Heart left ventricle (tissue), 16 donors: ENCODE measurements at regions not wholly inside any gene's neighbourhood (a gene's known extent, or its start where the extent isn't known, plus 50 kb on each side); places are given as distances from the start of the nearest gene placed in this dataset.

ENCODE experiments used
- ATAC-seq, 4 donors: fragments of 200-7000 bp; cut with Tn5 transposase; one replicate each; pipeline ENCODE4 v1.9.1; 2020 to 2022; ENCODE audit warnings: moderate library complexity in 4 of 4, mild to moderate bottlenecking in 3 of 4, moderate number of reproducible peaks in 1 of 4
- DNase-seq, 5 donors: peaks; one replicate each; pipeline ENCODE4 v3.0.0-alpha.2; 2020
- H3K27ac ChIP-seq, 12 donors: fragments of 200-600 bp; sonication (generic) in 4 of 12; one replicate each; pipeline versions ENCODE4 v1.5.0 to v1.8.0; 2016 to 2022; ENCODE audit warnings: mild to moderate bottlenecking in 2 of 12
- H3K27me3 ChIP-seq, 9 donors: fragments of 200-600 bp; sonication (generic) in 2 of 9; one replicate each; pipeline versions ENCODE4 v1.5.1 to v1.8.0; 2016 to 2022; ENCODE audit warnings: mild to moderate bottlenecking in 3 of 9
- H3K36me3 ChIP-seq, 9 donors: fragments of 200-600 bp; sonication (generic) in 2 of 9; one replicate each; pipeline versions ENCODE4 v1.5.0 to v1.8.0; 2018 to 2022; ENCODE audit warnings: mild to moderate bottlenecking in 2 of 9
- H3K4me1 ChIP-seq, 12 donors: fragments of 200-600 bp; sonication (generic) in 4 of 12; one replicate each; pipeline versions ENCODE4 v1.5.0 to v1.8.0; 2016 to 2022; ENCODE audit warnings: mild to moderate bottlenecking in 3 of 12
- H3K4me3 ChIP-seq, 12 donors: fragments of 200-600 bp; sonication (generic) in 4 of 12; one replicate each; pipeline versions ENCODE4 v1.5.0 to v1.8.0; 2017 to 2022; ENCODE audit warnings: mild to moderate bottlenecking in 9 of 12, moderate library complexity in 4 of 12
- H3K9me3 ChIP-seq, 12 donors: fragments of 200-600 bp; sonication (generic) in 4 of 12; one replicate each; pipeline versions ENCODE4 v1.5.0 to v1.8.0; 2016 to 2022; ENCODE audit warnings: mild to moderate bottlenecking in 1 of 12
- CTCF ChIP-seq, 12 donors: fragments of 200-600 bp; sonication (generic) in 4 of 12; IDR thresholded peaks; one replicate each; pipeline versions ENCODE4 v1.5.0 to v1.8.0; 2018 to 2022; ENCODE audit warnings: antibody characterized with exemption in 12 of 12, mild to moderate bottlenecking in 5 of 12
- POLR2A ChIP-seq, 2 donors: fragments of 450-650 bp; IDR thresholded peaks; one replicate each; pipeline ENCODE4 v1.6.1; 2017; ENCODE audit warnings: antibody characterized with exemption in 2 of 2, mild to moderate bottlenecking in 2 of 2, moderate library complexity in 2 of 2
- WGBS, 4 donors: extraction: QIAGEN DNeasy Blood & Tissue Kit in 2 of 4; methylation state at CpG; one replicate each; pipeline versions ENCODE4 v1.1.5 to v1.1.7; 2013 to 2018; 5-methylcytosine and 5-hydroxymethylcytosine counted together
- intact Hi-C, 10 donors: fragments of 100-400 bp; cut with DNase I; formaldehyde crosslinking; loops; one replicate each; pipeline versions ENCODE4 v1.11.1 to v1.14.2; 2022
- donor health status: ischemic (EF 13 %, LVEDD 7.1; RV severe dilation, severe dysfunction).
- donor health status: healthy with polysubstance abuse.
- donor health status: DM: no; HTN: yes; CAD: no.
- donor health status: DM: no; HTN: no; CAD: no.
- donor health status: ischemic (EF 25% LVEDD 6.9; RV normal size, moderate dysfunction).
- donor health status: ischemic (EF 25% LVEDD 5.7; RV mildly dilated, moderate dysfunction).
- donor health status: healthy.
- donor health status: DM: yes; HTN: yes; CAD: no.
- donor health status: ischemic (EF 35%, LVEDD 5.7; RV mildly dilated, moderate dysfunction).
- donor health status: nonischemic (EF 11% LVEDD 7.7; RV severe dilation, severe dysfunction).
- donor health status: DM: yes; HTN: yes; CAD: no.
- donor health status: PGD.
- donor health status: ischemic (EF 29% LVEDD 5.4; RV normal size, mild dysfunction).
- donor health status: nonischemic (EF 23%, LVEDD 6.1; RV moderate dilation, normal function).

- Histone ChIP-seq H3K27ac (no peak overlapping the region), H3K27me3 (peaks cover 0 to 11% (median 0%) of the 10 kb centered on the region in 9 donors), H3K36me3 (no peaks in the 10 kb centered on the region), H3K9me3 (peaks cover 0 to 11% (median 2%) of the 10 kb centered on the region in 12 donors), H3K4me1 (peaks cover 0 to 9% (median 0%) of the 10 kb centered on the region in 12 donors), H3K4me3 (no peak overlapping the region)
- DNase-seq: no peak
- WGBS, 4 donors: 81 to 94% (median 90%) methylated on average over 2 of the region's 2 CpGs
- TF ChIP-seq POLR2A (IDR thresholded peaks at IDR 0.05) (no peak), CTCF (IDR thresholded peaks at IDR 0.05) (no peak)
- intact Hi-C loops: loop anchor here in 1 of 10 donors (10.0 kb wide), 1 partner anchor 191 kb away; the partner anchor contains the start of genes MECR and PTPRU
- ATAC-seq: peak; percentile 42 to 73 (median 49)
Measured at GRCh38 chr1:29425631-29426030, 189.3 kb downstream of the PTPRU start.

- DNase-seq (no peak), ATAC-seq (no peak)
- no peak for TF ChIP-seq POLR2A (IDR thresholded peaks at IDR 0.05)
- H3K27me3 ChIP-seq: peaks cover 0 to 11% (median 0%) of the 10 kb centered on the region in 9 donors
- no peak overlapping the region for H3K4me3 ChIP-seq
- no peaks in the 10 kb centered on the region for H3K36me3 ChIP-seq
- H3K27ac ChIP-seq: no peak overlapping the region
- WGBS, 4 donors: 84 to 91% (median 86%) methylated on average over 2 of the region's 2 CpGs
- intact Hi-C loops: loop anchor here in 1 of 10 donors (10.0 kb wide), 1 partner anchor 189 kb away; the partner anchor contains the start of genes MECR and PTPRU
- H3K9me3 ChIP-seq: peaks cover 0 to 18% (median 2%) of the 10 kb centered on the region in 12 donors
- H3K4me1 ChIP-seq: peaks cover 0 to 9% (median 0%) of the 10 kb centered on the region in 12 donors
Measured at GRCh38 chr1:29424266-29424665, 187.9 kb downstream of the PTPRU start.

GRCh38 chr1:29420202-29420601 lies 183.9 kb downstream of the PTPRU start:
- 74 to 77% (median 76%) methylated on average over 2 of the region's 2 CpGs for WGBS, 4 donors
- ATAC-seq: no peak
- no peak for TF ChIP-seq CTCF (IDR thresholded peaks at IDR 0.05)
- TF ChIP-seq POLR2A (IDR thresholded peaks at IDR 0.05): no peak
- Histone ChIP-seq H3K4me1 (peaks cover 0 to 7% (median 0%) of the 10 kb centered on the region in 12 donors), H3K36me3 (no peaks in the 10 kb centered on the region), H3K9me3 (peaks cover 0 to 18% (median 2%) of the 10 kb centered on the region in 12 donors), H3K4me3 (no peak overlapping the region), H3K27me3 (peaks cover 0 to 11% (median 0%) of the 10 kb centered on the region in 9 donors), H3K27ac (no peak overlapping the region)
- DNase-seq: no peak
- intact Hi-C loops: loop anchor here in 1 of 10 donors (10.0 kb wide), 1 partner anchor 185 kb away; the partner anchor contains the start of genes MECR and PTPRU

GRCh38 chr1:29417971-29418370 lies 181.6 kb downstream of the PTPRU start:
- Histone ChIP-seq H3K27ac (no peak overlapping the region), H3K4me3 (no peak overlapping the region), H3K27me3 (peaks cover 0 to 23% (median 0%) of the 10 kb centered on the region in 9 donors), H3K4me1 (peaks cover 0 to 7% (median 0%) of the 10 kb centered on the region in 12 donors), H3K9me3 (peaks cover 0 to 18% (median 2%) of the 10 kb centered on the region in 12 donors), H3K36me3 (no peaks in the 10 kb centered on the region)
- intact Hi-C loops: no loop called here
- DNase-seq: no peak
- TF ChIP-seq CTCF (IDR thresholded peaks at IDR 0.05) (no peak), POLR2A (IDR thresholded peaks at IDR 0.05) (no peak)
- no peak for ATAC-seq
- WGBS, 4 donors: 75 to 80% (median 78%) methylated on average over 5 of the region's 5 CpGs
